Spleen (tissue), 7 donors: ENCODE measurements at regions not wholly inside any gene's neighbourhood (a gene's known extent, or its start where the extent isn't known, plus 50 kb on each side); places are given as distances from the start of the nearest gene placed in this dataset.

Source experiments
- POLR2A ChIP-seq, 3 donors: fragments of 450-650 bp; IDR thresholded peaks; one replicate each; pipeline ENCODE4 v1.5.1; 2017; ENCODE audit warnings: antibody characterized with exemption in 3 of 3, mild to moderate bottlenecking in 1 of 3
- TF ChIP-seq, protein P1 (sequence below), 11 experiments: fragments of 200-600 bp in 7 of 11; fragments of 450-650 bp in 4 of 11; sonication (generic) in 4 of 11; IDR thresholded peaks in 8 of 11; conservative IDR thresholded peaks in 3 of 11; 1 replicate in 7 of 11; 2 replicates in 4 of 11; pipeline versions ENCODE4 v1.4.0 to v1.8.0; 2016 to 2021; ENCODE audit warnings: antibody characterized with exemption in 11 of 11, inconsistent platforms in 4 of 11, mild to moderate bottlenecking in 1 of 11
- donor health status: DM: no; HTN: no; CAD: no; lungs with moderate emphysema.
- donor health status: DM: no; HTN: no; CAD: no.
- donor health status: DM: no; HTN: no; CAD: no.

DNA sequence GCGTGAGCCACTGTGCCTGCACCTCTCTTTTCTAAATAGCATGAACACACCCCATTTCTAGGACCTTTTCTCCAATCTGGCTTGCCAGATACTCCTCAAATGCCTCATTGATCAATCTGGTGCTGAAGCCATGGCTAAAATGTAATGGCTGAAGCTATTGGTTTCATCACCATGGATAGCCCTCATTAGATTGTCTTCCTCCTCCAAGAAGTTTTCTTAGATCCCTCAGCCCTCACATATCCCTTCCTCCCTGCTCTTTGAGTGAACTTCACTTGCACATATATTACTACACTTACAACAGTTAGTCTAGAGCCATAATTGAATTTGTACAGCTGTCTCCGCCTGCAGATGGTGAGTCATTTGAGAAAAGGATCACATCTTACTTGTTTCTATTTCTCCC, 77.9 kb upstream of the TOX3 start:
- TF ChIP-seq, protein P1, sequence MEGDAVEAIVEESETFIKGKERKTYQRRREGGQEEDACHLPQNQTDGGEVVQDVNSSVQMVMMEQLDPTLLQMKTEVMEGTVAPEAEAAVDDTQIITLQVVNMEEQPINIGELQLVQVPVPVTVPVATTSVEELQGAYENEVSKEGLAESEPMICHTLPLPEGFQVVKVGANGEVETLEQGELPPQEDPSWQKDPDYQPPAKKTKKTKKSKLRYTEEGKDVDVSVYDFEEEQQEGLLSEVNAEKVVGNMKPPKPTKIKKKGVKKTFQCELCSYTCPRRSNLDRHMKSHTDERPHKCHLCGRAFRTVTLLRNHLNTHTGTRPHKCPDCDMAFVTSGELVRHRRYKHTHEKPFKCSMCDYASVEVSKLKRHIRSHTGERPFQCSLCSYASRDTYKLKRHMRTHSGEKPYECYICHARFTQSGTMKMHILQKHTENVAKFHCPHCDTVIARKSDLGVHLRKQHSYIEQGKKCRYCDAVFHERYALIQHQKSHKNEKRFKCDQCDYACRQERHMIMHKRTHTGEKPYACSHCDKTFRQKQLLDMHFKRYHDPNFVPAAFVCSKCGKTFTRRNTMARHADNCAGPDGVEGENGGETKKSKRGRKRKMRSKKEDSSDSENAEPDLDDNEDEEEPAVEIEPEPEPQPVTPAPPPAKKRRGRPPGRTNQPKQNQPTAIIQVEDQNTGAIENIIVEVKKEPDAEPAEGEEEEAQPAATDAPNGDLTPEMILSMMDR (IDR thresholded peaks at IDR 0.05 in 8 of 11, conservative IDR thresholded peaks at IDR 0.05 in 3 of 11): no peak
- no peak for TF ChIP-seq POLR2A (IDR thresholded peaks at IDR 0.05)
